GM12891 (cell line): ENCODE measurements at regions not wholly inside any gene's neighbourhood (a gene's known extent, or its start where the extent isn't known, plus 50 kb on each side); places are given as distances from the start of the nearest gene placed in this dataset.

Experiments
- PAX5 ChIP-seq: IDR thresholded peaks from 2 replicates; pipeline ENCODE4 v1.6.1; 2011; ENCODE audit warnings: low read length, moderate library complexity, mild to moderate bottlenecking; ENCODE audit not compliant: insufficient read depth, severe bottlenecking
- POLR2A ChIP-seq: IDR thresholded peaks from 2 replicates; pipeline ENCODE4 v1.6.1; 2011; ENCODE audit warnings: low read depth, low read length, control low read depth
- POLR2AphosphoS5 ChIP-seq: IDR thresholded peaks from 2 replicates; pipeline ENCODE4 v1.6.1; 2011; ENCODE audit warnings: low read depth, low read length, control low read depth
- SPI1 ChIP-seq: IDR thresholded peaks from 2 replicates; pipeline ENCODE4 v1.6.1; 2011; ENCODE audit warnings: low read depth, low read length, control low read depth
- TAF1 ChIP-seq: IDR thresholded peaks from 2 replicates; pipeline ENCODE4 v1.6.1; 2011; ENCODE audit warnings: low read depth, low read length, control low read depth

- TF ChIP-seq POLR2A: no peak
- no peak for TF ChIP-seq TAF1
- TF ChIP-seq POLR2AphosphoS5: no peak
- TF ChIP-seq SPI1: no peak
- TF ChIP-seq PAX5: no peak
Measured at GRCh38 chr3:124567179-124567578, 163.1 kb upstream of the UMPS start.
